Endothelial cell of umbilical vein (primary cell): ENCODE measurements at regions not wholly inside any gene's neighbourhood (a gene's known extent, or its start where the extent isn't known, plus 50 kb on each side); places are given as distances from the start of the nearest gene placed in this dataset.

Experiments used
- BruUV-seq: library from RNA; stranded (reverse); fragments of 400-500 nt; replicated peaks from 2 replicates; lab custom pipeline; 2021; lab: Mats Ljungman, UMichigan
- CTCF ChIA-PET: fragments of 300-600, 350-600 bp; sonication (Branson Sonifier 250); formaldehyde crosslinking; loops from one replicate; lab custom pipeline; 2021; ENCODE audit warnings: antibody characterized with exemption, inconsistent platforms; lab: Charles Lee
- POLR2A ChIA-PET: fragments of 300-600, 350-600 bp; sonication (Branson Sonifier 250); formaldehyde crosslinking; loops from one replicate; lab custom pipeline; 2021; ENCODE audit warnings: antibody characterized with exemption, inconsistent platforms; lab: Charles Lee
- DNase-seq: peaks from one replicate; pipeline ENCODE4 v3.0.0-alpha.2; 2011; ENCODE audit warnings: low read depth, low spot score
- FAIRE-seq: peaks from 2 replicates; lab custom pipeline; 2011; peaks lifted over from hg19 to GRCh38; lab: Jason Lieb, UNC
- H2AFZ ChIP-seq: 2 replicates; pipeline ENCODE4 v1.6.0; 2012; ENCODE audit warnings: low read depth, low read length, control low read depth, inconsistent platforms
- H3K27ac ChIP-seq: 2 replicates; pipeline ENCODE4 v1.5.1; 2011; ENCODE audit warnings: low read depth, mild to moderate bottlenecking, control low read depth, low read length, moderate library complexity; ENCODE audit not compliant: insufficient read depth
- H3K27me3 ChIP-seq, 2 experiments: 2 replicates each; pipeline versions ENCODE4 v1.6.0 to v1.6.1; 2011; ENCODE audit warnings: low read length in 2 of 2, mixed read lengths in 1 of 2; ENCODE audit not compliant: control insufficient read depth in 2 of 2, insufficient read depth in 2 of 2
- H3K36me3 ChIP-seq, 2 experiments: 2 replicates in 1 of 2; 3 replicates in 1 of 2; pipeline ENCODE4 v1.5.1; 2011; ENCODE audit warnings: low read length in 2 of 2, mild to moderate bottlenecking in 1 of 2, moderate library complexity in 1 of 2; ENCODE audit not compliant: control insufficient read depth in 2 of 2, insufficient read depth in 2 of 2; ENCODE audit errors: extremely low read depth in 1 of 2
- H3K4me1 ChIP-seq: 3 replicates; pipeline ENCODE4 v1.5.1; 2011; ENCODE audit warnings: mild to moderate bottlenecking, low read length; ENCODE audit not compliant: control insufficient read depth, insufficient read depth; ENCODE audit errors: extremely low read depth
- H3K4me2 ChIP-seq: 2 replicates; pipeline ENCODE4 v1.6.1; 2011; ENCODE audit warnings: low read length, control low read depth, mixed read lengths; ENCODE audit not compliant: insufficient read depth
- H3K4me3 ChIP-seq, 3 experiments: fragments of 200-600 bp in 1 of 3; sonication (generic), shearing (Covaris generic) in 1 of 3; replicated peaks in 1 of 3; 2 replicates each; pipeline ENCODE4 v1.5.1; 2011 to 2016; ENCODE audit warnings: control low read depth in 3 of 3, low read length in 3 of 3, mild to moderate bottlenecking in 2 of 3, inconsistent platforms in 1 of 3, low read depth in 1 of 3, moderate library complexity in 1 of 3; ENCODE audit not compliant: insufficient read depth in 1 of 3
- H3K79me2 ChIP-seq: 2 replicates; pipeline ENCODE4 v1.6.0; 2012; ENCODE audit warnings: low read length, inconsistent platforms; ENCODE audit not compliant: control insufficient read depth, insufficient read depth
- H3K9ac ChIP-seq: replicated peaks from 2 replicates; pipeline ENCODE3; 2011; ENCODE audit warnings: low read length, control low read depth; ENCODE audit not compliant: insufficient read depth; ENCODE audit errors: extremely low read depth
- H3K9me1 ChIP-seq: replicated peaks from 3 replicates; pipeline ENCODE4 v1.6.0; 2011; ENCODE audit warnings: mild to moderate bottlenecking, low read length; ENCODE audit not compliant: control insufficient read depth, insufficient read depth; ENCODE audit errors: extremely low read depth
- H3K9me3 ChIP-seq: replicated peaks from 2 replicates; pipeline ENCODE4 v1.5.1; 2012; ENCODE audit warnings: low read length, inconsistent platforms; ENCODE audit not compliant: control insufficient read depth, insufficient read depth
- H4K20me1 ChIP-seq: replicated peaks from 2 replicates; pipeline ENCODE3; 2011; ENCODE audit warnings: mild to moderate bottlenecking, low read length; ENCODE audit not compliant: control insufficient read depth, insufficient read depth; ENCODE audit errors: extremely low read depth
- EZH2 ChIP-seq: IDR thresholded peaks from 2 replicates; pipeline ENCODE4 v1.6.1; 2012; ENCODE audit warnings: borderline replicate concordance, low read depth, mild to moderate bottlenecking, moderate library complexity, low read length, inconsistent platforms; ENCODE audit not compliant: severe bottlenecking
- FOS ChIP-seq: IDR thresholded peaks from 2 replicates; pipeline ENCODE4 v1.6.1; 2011; ENCODE audit warnings: mild to moderate bottlenecking, low read length, moderate library complexity, borderline replicate concordance; ENCODE audit not compliant: insufficient read depth
- GATA2 ChIP-seq: IDR thresholded peaks from 2 replicates; pipeline ENCODE4 v1.7.0; 2011; ENCODE audit warnings: low read depth, mild to moderate bottlenecking, moderate library complexity, mixed read lengths, low read length; ENCODE audit not compliant: insufficient read length, insufficient read depth
- JUN ChIP-seq: IDR thresholded peaks from 2 replicates; pipeline ENCODE4 v1.6.1; 2011; ENCODE audit warnings: borderline replicate concordance, low read depth; ENCODE audit not compliant: insufficient read length, insufficient read depth
- MYC ChIP-seq: IDR thresholded peaks from one replicate; pipeline ENCODE4 v1.6.1; 2011; ENCODE audit warnings: mild to moderate bottlenecking, low read depth, low read length
- POLR2A ChIP-seq: IDR thresholded peaks from 2 replicates; pipeline ENCODE4 v1.6.1; 2012; ENCODE audit warnings: low read depth, mild to moderate bottlenecking, control low read depth, low read length
- POLR2AphosphoS5 ChIP-seq: IDR thresholded peaks from 2 replicates; pipeline ENCODE4 v1.6.1; 2012; ENCODE audit warnings: low read depth, mild to moderate bottlenecking, control low read depth, low read length, moderate library complexity; ENCODE audit not compliant: insufficient read depth
- dilution Hi-C: fragments of 300-500 bp; cut with MboI; formaldehyde crosslinking; loops from one replicate; pipeline ENCODE4 v1.15.0; 2019; ENCODE audit warnings: low sequenced_read_pairs; ENCODE audit not compliant: extremely low pct_ligation_motif_present
- intact Hi-C: fragments of 100-400 bp; cut with micrococcal nuclease; formaldehyde crosslinking; loops from one replicate; pipeline ENCODE4 v1.10.0; 2022
- TF ChIP-seq, protein P1 (sequence below), 2 donors: IDR thresholded peaks; 1 replicate in 1 of 2; 2 replicates in 1 of 2; pipeline ENCODE4 v1.5.1; 2011; ENCODE audit warnings: low read length in 2 of 2, mild to moderate bottlenecking in 2 of 2, moderate library complexity in 2 of 2, control low read depth in 1 of 2, inconsistent platforms in 1 of 2, low read depth in 1 of 2; ENCODE audit not compliant: insufficient read depth in 1 of 2; ENCODE audit errors: extremely low read depth in 1 of 2
- TF ChIP-seq, protein P2 (sequence below): IDR thresholded peaks from 2 replicates; pipeline ENCODE4 v1.6.1; 2011; ENCODE audit not compliant: insufficient read depth, insufficient read length

DNA sequence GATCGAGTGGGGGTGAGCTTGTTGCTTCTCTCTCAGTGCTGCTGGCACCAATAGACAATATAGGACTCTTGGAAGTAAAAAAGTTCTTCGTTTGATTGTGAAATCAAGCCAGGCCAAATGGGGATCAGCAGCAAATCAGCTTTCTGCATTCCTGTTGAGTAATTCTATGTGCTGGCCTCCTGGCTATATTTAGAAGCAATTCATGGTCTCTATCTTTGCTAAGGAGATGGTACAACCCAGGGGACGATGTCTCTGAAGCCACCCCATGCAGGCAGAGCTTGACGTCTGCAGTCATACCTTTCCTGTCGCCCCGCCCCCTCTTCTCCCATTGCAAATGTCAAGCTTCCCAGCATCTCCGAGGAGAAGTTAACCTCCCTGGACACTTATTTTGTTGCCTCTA, 199.1 kb downstream of the SCP2D1 start:
- H3K4me2 ChIP-seq, result no peak overlapping the region
- H3K27ac ChIP-seq, result no peak overlapping the region
- intact Hi-C loops, result no loop called here
- no peaks in the 10 kb centered on the region for H3K4me1 ChIP-seq
- no peak for DNase-seq
- TF ChIP-seq JUN (no peak), POLR2AphosphoS5 (no peak), FOS (no peak), GATA2 (no peak), EZH2 (no peak), MYC (no peak), POLR2A (no peak)
- TF ChIP-seq, protein P1, sequence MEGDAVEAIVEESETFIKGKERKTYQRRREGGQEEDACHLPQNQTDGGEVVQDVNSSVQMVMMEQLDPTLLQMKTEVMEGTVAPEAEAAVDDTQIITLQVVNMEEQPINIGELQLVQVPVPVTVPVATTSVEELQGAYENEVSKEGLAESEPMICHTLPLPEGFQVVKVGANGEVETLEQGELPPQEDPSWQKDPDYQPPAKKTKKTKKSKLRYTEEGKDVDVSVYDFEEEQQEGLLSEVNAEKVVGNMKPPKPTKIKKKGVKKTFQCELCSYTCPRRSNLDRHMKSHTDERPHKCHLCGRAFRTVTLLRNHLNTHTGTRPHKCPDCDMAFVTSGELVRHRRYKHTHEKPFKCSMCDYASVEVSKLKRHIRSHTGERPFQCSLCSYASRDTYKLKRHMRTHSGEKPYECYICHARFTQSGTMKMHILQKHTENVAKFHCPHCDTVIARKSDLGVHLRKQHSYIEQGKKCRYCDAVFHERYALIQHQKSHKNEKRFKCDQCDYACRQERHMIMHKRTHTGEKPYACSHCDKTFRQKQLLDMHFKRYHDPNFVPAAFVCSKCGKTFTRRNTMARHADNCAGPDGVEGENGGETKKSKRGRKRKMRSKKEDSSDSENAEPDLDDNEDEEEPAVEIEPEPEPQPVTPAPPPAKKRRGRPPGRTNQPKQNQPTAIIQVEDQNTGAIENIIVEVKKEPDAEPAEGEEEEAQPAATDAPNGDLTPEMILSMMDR (IDR thresholded peaks at IDR 0.05; ENCODE audit: extremely low read depth in 1 of 2, insufficient read depth in 1 of 2, low read depth in 1 of 2, low read length in 2 of 2), result no peak
- TF ChIP-seq, protein P2, sequence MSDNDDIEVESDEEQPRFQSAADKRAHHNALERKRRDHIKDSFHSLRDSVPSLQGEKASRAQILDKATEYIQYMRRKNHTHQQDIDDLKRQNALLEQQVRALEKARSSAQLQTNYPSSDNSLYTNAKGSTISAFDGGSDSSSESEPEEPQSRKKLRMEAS, result no peak
- H3K36me3 ChIP-seq, result no peaks in the 10 kb centered on the region
- peaks cover 3% of the 10 kb centered on the region for H3K9me3 ChIP-seq
- no peak overlapping the region for H3K9ac ChIP-seq
- H3K27me3 ChIP-seq, result no peaks in the 10 kb centered on the region
- H3K79me2 ChIP-seq, result no peaks in the 10 kb centered on the region
- H3K9me1 ChIP-seq, result no peaks in the 10 kb centered on the region
- dilution Hi-C loops, result no loop called here
- BruUV-seq, result no TSS peak
- ChIA-PET POLR2A (no interaction called here), CTCF (no interaction called here)
- no peak overlapping the region for H2AFZ ChIP-seq
- no peak overlapping the region for H3K4me3 ChIP-seq
- no peaks in the 10 kb centered on the region for H4K20me1 ChIP-seq
- no peak for FAIRE-seq
